ENCODE measurements at regions not wholly inside any gene's neighbourhood (a gene's known extent, or its start where the extent isn't known, plus 50 kb on each side); places are given as distances from the start of the nearest gene placed in this dataset.
"Not testable (repeated sequence)": the region's sequence is repeated elsewhere in the genome, so short reads cannot be mapped to it uniquely, and the experiment has no call there.

GRCh38 chr7:8368007-8368406 is 65.4 kb upstream of the NXPH1 start:
- DNase-seq (ENCODE audit: low read depth, low spot score); in situ Hi-C loops (cut with HindIII; ENCODE audit: low pct_unique_long_range_greater_than_20kb, low sequenced_read_pairs): not testable (repeated sequence)

- in situ Hi-C loops (cut with HindIII; ENCODE audit: low pct_unique_long_range_greater_than_20kb, low sequenced_read_pairs), result no loop called here
- no peak for DNase-seq (ENCODE audit: low read depth, low spot score)
Observed at GRCh38 chr7:8371742-8372141, 61.7 kb upstream of the NXPH1 start.

- in situ Hi-C loops (cut with HindIII; ENCODE audit: low pct_unique_long_range_greater_than_20kb, low sequenced_read_pairs), result no loop called here
- DNase-seq (ENCODE audit: low read depth, low spot score), result no peak
Observed at GRCh38 chr7:8373851-8374250, 59.6 kb upstream of the NXPH1 start.

- in situ Hi-C loops (cut with HindIII; ENCODE audit: low pct_unique_long_range_greater_than_20kb, low sequenced_read_pairs), result no loop called here
- no peak for DNase-seq (ENCODE audit: low read depth, low spot score)
Observed at GRCh38 chr7:8378349-8379019, 54.9 kb upstream of the NXPH1 start.

- in situ Hi-C loops (cut with HindIII; ENCODE audit: low pct_unique_long_range_greater_than_20kb, low sequenced_read_pairs), result no loop called here
- DNase-seq (ENCODE audit: low read depth, low spot score), result no peak
Observed at GRCh38 chr7:8379264-8379663, 54.1 kb upstream of the NXPH1 start.

- in situ Hi-C loops (cut with HindIII; ENCODE audit: low pct_unique_long_range_greater_than_20kb, low sequenced_read_pairs), result no loop called here
- DNase-seq (ENCODE audit: low read depth, low spot score), result no peak
Observed at GRCh38 chr7:8380130-8380529, 53.3 kb upstream of the NXPH1 start.

- in situ Hi-C loops (cut with HindIII; ENCODE audit: low pct_unique_long_range_greater_than_20kb, low sequenced_read_pairs), result no loop called here
- no peak for DNase-seq (ENCODE audit: low read depth, low spot score)
Observed at GRCh38 chr7:8382004-8382730, 51.2 kb upstream of the NXPH1 start.
